ENCODE measurements at regions not wholly inside any gene's neighbourhood (a gene's known extent, or its start where the extent isn't known, plus 50 kb on each side); places are given as distances from the start of the nearest gene placed in this dataset.
"Not testable (repeated sequence)": the region's sequence is repeated elsewhere in the genome, so short reads cannot be mapped to it uniquely, and the experiment has no call there.

GRCh38 chr18:64747803-64748202, 598.9 kb upstream of the LINC00305 start:
- Histone ChIP-seq H3K27me3 (ENCODE audit: control insufficient read depth, insufficient read depth, low read length) (no peaks in the 10 kb centered on the region), H3K4me1 (ENCODE audit: control insufficient read depth, insufficient read depth, low read length) (peaks cover 7% of the 10 kb centered on the region; the same call in 1 of the 2 replicates), H3K36me3 (ENCODE audit: control insufficient read depth, insufficient read depth, low read length) (no peaks in the 10 kb centered on the region), H3K9ac (ENCODE audit: low read length) (no peak overlapping the region), H3K9me3 (ENCODE audit: control insufficient read depth, insufficient read depth, low read depth, low read length) (no peaks in the 10 kb centered on the region), H3K4me3 (ENCODE audit: low read depth, low read length) (no peak overlapping the region), H3K27ac (ENCODE audit: low read depth, low read length) (no peak overlapping the region)

DNA sequence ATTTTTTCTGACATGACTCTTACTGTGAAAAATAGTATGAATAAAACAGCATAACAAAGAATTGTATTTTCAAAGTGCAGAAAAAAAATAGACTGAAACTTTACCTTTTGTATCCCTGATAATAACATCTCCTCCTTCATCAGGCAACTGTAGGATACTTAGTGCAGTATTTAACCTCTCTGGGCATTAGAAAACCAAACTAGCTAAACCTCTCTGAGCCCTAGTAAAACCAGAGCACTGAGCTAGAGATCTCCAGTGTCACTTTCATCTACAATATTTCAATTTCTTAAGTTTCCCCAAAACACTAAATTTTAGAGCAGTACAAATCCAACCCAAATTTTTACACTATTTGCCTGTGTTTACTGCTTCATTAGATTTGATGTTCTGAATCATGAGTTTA, 594.0 kb upstream of the LINC00305 start:
- H3K4me1 ChIP-seq (ENCODE audit: control insufficient read depth, insufficient read depth, low read length), result no peaks in the 10 kb centered on the region
- no peaks in the 10 kb centered on the region for H3K36me3 ChIP-seq (ENCODE audit: control insufficient read depth, insufficient read depth, low read length)
- H3K9ac ChIP-seq (ENCODE audit: low read length), result no peak overlapping the region
- no peak overlapping the region for H3K4me3 ChIP-seq (ENCODE audit: low read depth, low read length)
- H3K9me3 ChIP-seq (ENCODE audit: control insufficient read depth, insufficient read depth, low read depth, low read length), result no peaks in the 10 kb centered on the region
- H3K27me3 ChIP-seq (ENCODE audit: control insufficient read depth, insufficient read depth, low read length), result no peaks in the 10 kb centered on the region
- no peak overlapping the region for H3K27ac ChIP-seq (ENCODE audit: low read depth, low read length)

DNA sequence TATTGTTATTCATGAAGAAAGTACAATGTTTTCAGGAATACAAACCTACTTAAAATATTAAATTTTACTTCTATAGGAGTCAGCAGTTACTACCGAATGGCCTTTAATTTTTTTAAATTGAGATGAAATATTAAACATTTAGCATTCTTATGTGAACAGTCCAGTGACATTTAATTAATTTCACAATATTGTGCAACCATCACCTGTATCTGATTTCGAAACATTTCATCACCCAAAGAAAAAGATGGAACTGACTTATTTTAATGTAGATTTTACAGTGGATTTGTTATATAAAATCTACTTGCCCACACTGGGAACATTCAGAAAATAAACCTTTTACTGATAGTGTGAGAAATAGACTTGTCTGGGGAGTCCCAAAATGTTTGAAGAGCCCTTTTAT, 585.2 kb upstream of the LINC00305 start:
- Histone ChIP-seq H3K9me3 (ENCODE audit: control insufficient read depth, insufficient read depth, low read depth, low read length) (no peaks in the 10 kb centered on the region), H3K27me3 (ENCODE audit: control insufficient read depth, insufficient read depth, low read length) (no peaks in the 10 kb centered on the region), H3K36me3 (ENCODE audit: control insufficient read depth, insufficient read depth, low read length) (no peaks in the 10 kb centered on the region), H3K9ac (ENCODE audit: low read length) (no peak overlapping the region), H3K27ac (ENCODE audit: low read depth, low read length) (no peak overlapping the region), H3K4me1 (ENCODE audit: control insufficient read depth, insufficient read depth, low read length) (no peaks in the 10 kb centered on the region), H3K4me3 (ENCODE audit: low read depth, low read length) (no peak overlapping the region)

GRCh38 chr18:64725657-64726056, 576.8 kb upstream of the LINC00305 start:
- not testable (repeated sequence) for H3K4me1 ChIP-seq (ENCODE audit: control insufficient read depth, insufficient read depth, low read length); H3K9me3 ChIP-seq (ENCODE audit: control insufficient read depth, insufficient read depth, low read depth, low read length); H3K9ac ChIP-seq (ENCODE audit: low read length); H3K4me3 ChIP-seq (ENCODE audit: low read depth, low read length); H3K36me3 ChIP-seq (ENCODE audit: control insufficient read depth, insufficient read depth, low read length); H3K27ac ChIP-seq (ENCODE audit: low read depth, low read length); H3K27me3 ChIP-seq (ENCODE audit: control insufficient read depth, insufficient read depth, low read length)

DNA sequence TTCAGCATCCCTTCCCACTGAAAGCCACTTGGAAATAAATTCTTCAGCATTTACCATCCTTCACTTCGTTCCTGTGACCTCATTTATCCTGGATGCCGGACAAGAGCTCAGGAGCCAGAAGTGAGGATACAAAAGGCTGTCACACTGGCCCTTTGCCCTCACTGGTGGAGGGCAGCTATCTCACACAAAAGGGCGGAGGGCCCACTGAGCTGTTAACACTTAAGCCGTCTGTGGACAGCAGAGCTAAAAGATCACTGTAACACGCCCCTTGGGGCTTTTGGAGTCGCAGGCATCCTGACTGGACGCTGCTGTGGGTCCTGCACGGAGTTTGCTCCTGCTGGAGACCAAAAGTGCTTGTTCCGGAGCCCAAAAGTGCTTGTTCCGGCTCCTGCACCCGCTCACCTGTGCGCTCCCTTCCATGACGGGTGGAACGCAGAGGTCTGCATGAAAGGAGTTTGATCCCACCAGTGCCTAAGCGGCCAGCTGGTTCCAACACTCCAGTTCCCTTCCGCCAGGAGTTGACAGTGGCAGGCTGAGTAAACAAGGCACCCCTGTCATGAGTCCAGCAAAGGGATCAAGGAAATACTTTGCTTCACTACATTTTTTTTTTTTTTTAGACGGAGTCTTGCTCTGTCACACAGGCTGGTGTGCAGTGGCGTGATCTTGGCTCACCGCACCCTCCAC, 572.0 kb upstream of the LINC00305 start:
- H3K4me1 ChIP-seq (ENCODE audit: control insufficient read depth, insufficient read depth, low read length), result 0 out of 2 replicates have a peak, but pooled peaks cover 3% of the 10 kb centered on the region
- no peaks in the 10 kb centered on the region for H3K9me3 ChIP-seq (ENCODE audit: control insufficient read depth, insufficient read depth, low read depth, low read length)
- H3K27me3 ChIP-seq (ENCODE audit: control insufficient read depth, insufficient read depth, low read length), result no peaks in the 10 kb centered on the region
- no peak overlapping the region for H3K27ac ChIP-seq (ENCODE audit: low read depth, low read length)
- H3K36me3 ChIP-seq (ENCODE audit: control insufficient read depth, insufficient read depth, low read length), result no peaks in the 10 kb centered on the region
- no peak overlapping the region for H3K9ac ChIP-seq (ENCODE audit: low read length)
- H3K4me3 ChIP-seq (ENCODE audit: low read depth, low read length), result no peak overlapping the region

DNA sequence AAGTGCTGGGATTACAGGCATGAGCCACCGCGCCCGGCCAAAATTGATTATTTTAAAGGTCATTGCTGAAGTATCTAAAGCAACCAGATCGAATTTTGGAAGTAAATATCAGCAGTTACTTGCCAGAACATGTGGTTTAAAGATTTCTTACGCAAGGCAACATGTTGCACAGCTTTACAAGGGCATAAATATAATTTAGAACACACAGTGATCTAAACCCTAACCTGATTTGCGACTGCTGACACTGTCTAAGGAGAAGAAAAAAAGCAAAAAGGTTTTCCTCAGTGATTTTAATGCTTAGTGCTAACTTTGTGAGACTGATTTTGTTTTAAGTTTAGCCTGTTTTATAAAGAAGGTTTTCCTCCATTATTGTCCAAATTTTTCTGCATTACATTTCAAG, 569.9 kb upstream of the LINC00305 start:
- no peaks in the 10 kb centered on the region for H3K36me3 ChIP-seq (ENCODE audit: control insufficient read depth, insufficient read depth, low read length)
- no peaks in the 10 kb centered on the region for H3K9me3 ChIP-seq (ENCODE audit: control insufficient read depth, insufficient read depth, low read depth, low read length)
- H3K4me3 ChIP-seq (ENCODE audit: low read depth, low read length), result no peak overlapping the region
- no peak overlapping the region for H3K9ac ChIP-seq (ENCODE audit: low read length)
- no peak overlapping the region for H3K27ac ChIP-seq (ENCODE audit: low read depth, low read length)
- 0 out of 2 replicates have a peak, but pooled peaks cover 3% of the 10 kb centered on the region for H3K4me1 ChIP-seq (ENCODE audit: control insufficient read depth, insufficient read depth, low read length)
- H3K27me3 ChIP-seq (ENCODE audit: control insufficient read depth, insufficient read depth, low read length), result no peaks in the 10 kb centered on the region

GRCh38 chr18:64717026-64717425, 568.1 kb upstream of the LINC00305 start:
- Histone ChIP-seq H3K9ac (ENCODE audit: low read length) (no peak overlapping the region), H3K27me3 (ENCODE audit: control insufficient read depth, insufficient read depth, low read length) (no peaks in the 10 kb centered on the region), H3K27ac (ENCODE audit: low read depth, low read length) (no peak overlapping the region), H3K36me3 (ENCODE audit: control insufficient read depth, insufficient read depth, low read length) (no peaks in the 10 kb centered on the region), H3K4me3 (ENCODE audit: low read depth, low read length) (no peak overlapping the region), H3K4me1 (ENCODE audit: control insufficient read depth, insufficient read depth, low read length) (peaks cover 3% of the 10 kb centered on the region; the same call in 1 of the 2 replicates), H3K9me3 (ENCODE audit: control insufficient read depth, insufficient read depth, low read depth, low read length) (no peaks in the 10 kb centered on the region)

DNA sequence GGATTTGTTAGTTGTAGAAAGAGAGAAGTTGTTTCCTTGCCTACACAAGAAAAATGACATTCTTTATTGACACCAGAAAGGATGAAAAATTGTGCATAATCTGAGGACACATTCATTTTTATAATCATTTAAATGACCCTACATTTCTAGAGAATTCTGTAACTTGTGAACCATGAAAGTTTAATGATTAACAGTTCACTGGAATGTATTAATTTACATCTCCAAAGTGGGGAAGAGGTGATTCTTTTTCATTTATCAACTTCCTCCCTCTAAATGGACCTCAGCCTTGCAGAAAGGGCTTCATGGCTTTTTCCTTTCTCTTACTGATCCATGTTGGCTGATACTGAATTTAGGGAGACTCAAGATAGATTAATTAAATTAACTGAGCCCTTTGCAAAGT, 565.2 kb upstream of the LINC00305 start:
- no peaks in the 10 kb centered on the region for H3K27me3 ChIP-seq (ENCODE audit: control insufficient read depth, insufficient read depth, low read length)
- no peak overlapping the region for H3K9ac ChIP-seq (ENCODE audit: low read length)
- H3K27ac ChIP-seq (ENCODE audit: low read depth, low read length), result no peak overlapping the region
- no peaks in the 10 kb centered on the region; the same call in 1 of the 2 replicates for H3K4me1 ChIP-seq (ENCODE audit: control insufficient read depth, insufficient read depth, low read length)
- H3K9me3 ChIP-seq (ENCODE audit: control insufficient read depth, insufficient read depth, low read depth, low read length), result no peaks in the 10 kb centered on the region
- H3K36me3 ChIP-seq (ENCODE audit: control insufficient read depth, insufficient read depth, low read length), result no peaks in the 10 kb centered on the region
- no peak overlapping the region for H3K4me3 ChIP-seq (ENCODE audit: low read depth, low read length)

GRCh38 chr18:64713284-64713683, 564.4 kb upstream of the LINC00305 start:
- Histone ChIP-seq H3K27me3 (ENCODE audit: control insufficient read depth, insufficient read depth, low read length) (no peaks in the 10 kb centered on the region), H3K9me3 (ENCODE audit: control insufficient read depth, insufficient read depth, low read depth, low read length) (no peaks in the 10 kb centered on the region), H3K4me1 (ENCODE audit: control insufficient read depth, insufficient read depth, low read length) (no peaks in the 10 kb centered on the region; the same call in 1 of the 2 replicates), H3K4me3 (ENCODE audit: low read depth, low read length) (no peak overlapping the region), H3K9ac (ENCODE audit: low read length) (no peak overlapping the region), H3K27ac (ENCODE audit: low read depth, low read length) (no peak overlapping the region), H3K36me3 (ENCODE audit: control insufficient read depth, insufficient read depth, low read length) (no peaks in the 10 kb centered on the region)

DNA sequence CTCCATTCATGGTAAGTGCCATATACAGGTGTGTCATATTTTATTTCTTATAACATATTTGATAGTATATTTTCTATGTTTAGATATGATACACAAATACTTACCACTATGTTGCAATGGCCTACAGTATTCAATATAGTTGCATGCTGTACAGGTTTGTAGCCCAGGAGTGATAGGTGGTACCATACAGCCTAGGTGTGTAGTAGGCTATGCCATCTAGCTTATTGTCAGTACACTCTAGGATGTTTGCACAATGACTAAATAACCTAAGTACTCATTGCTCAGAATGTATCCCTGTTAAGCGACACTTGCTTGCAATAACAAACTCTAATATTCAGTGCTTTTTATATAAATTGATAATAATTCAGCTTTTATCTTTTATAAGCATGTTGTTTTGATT, 563.1 kb upstream of the LINC00305 start:
- Histone ChIP-seq H3K27me3 (ENCODE audit: control insufficient read depth, insufficient read depth, low read length) (no peaks in the 10 kb centered on the region), H3K9me3 (ENCODE audit: control insufficient read depth, insufficient read depth, low read depth, low read length) (no peaks in the 10 kb centered on the region), H3K4me3 (ENCODE audit: low read depth, low read length) (no peak overlapping the region), H3K4me1 (ENCODE audit: control insufficient read depth, insufficient read depth, low read length) (no peaks in the 10 kb centered on the region; the same call in 1 of the 2 replicates), H3K36me3 (ENCODE audit: control insufficient read depth, insufficient read depth, low read length) (no peaks in the 10 kb centered on the region), H3K27ac (ENCODE audit: low read depth, low read length) (no peak overlapping the region), H3K9ac (ENCODE audit: low read length) (no peak overlapping the region)

- Histone ChIP-seq H3K27ac (ENCODE audit: low read depth, low read length) (no peak overlapping the region), H3K9me3 (ENCODE audit: control insufficient read depth, insufficient read depth, low read depth, low read length) (no peaks in the 10 kb centered on the region), H3K27me3 (ENCODE audit: control insufficient read depth, insufficient read depth, low read length) (no peaks in the 10 kb centered on the region), H3K4me3 (ENCODE audit: low read depth, low read length) (no peak overlapping the region), H3K36me3 (ENCODE audit: control insufficient read depth, insufficient read depth, low read length) (no peaks in the 10 kb centered on the region), H3K9ac (ENCODE audit: low read length) (no peak overlapping the region), H3K4me1 (ENCODE audit: control insufficient read depth, insufficient read depth, low read length) (no peaks in the 10 kb centered on the region; the same call in 1 of the 2 replicates)
Observed at GRCh38 chr18:64710105-64710861, 561.4 kb upstream of the LINC00305 start.

All from HUES6 (cell line).